ENCODE measurements at regions not wholly inside any gene's neighbourhood (a gene's known extent, or its start where the extent isn't known, plus 50 kb on each side); places are given as distances from the start of the nearest gene placed in this dataset.
A peak's percentile ranks its signal among the peaks of the same experiment; 100 is the strongest.

DNA sequence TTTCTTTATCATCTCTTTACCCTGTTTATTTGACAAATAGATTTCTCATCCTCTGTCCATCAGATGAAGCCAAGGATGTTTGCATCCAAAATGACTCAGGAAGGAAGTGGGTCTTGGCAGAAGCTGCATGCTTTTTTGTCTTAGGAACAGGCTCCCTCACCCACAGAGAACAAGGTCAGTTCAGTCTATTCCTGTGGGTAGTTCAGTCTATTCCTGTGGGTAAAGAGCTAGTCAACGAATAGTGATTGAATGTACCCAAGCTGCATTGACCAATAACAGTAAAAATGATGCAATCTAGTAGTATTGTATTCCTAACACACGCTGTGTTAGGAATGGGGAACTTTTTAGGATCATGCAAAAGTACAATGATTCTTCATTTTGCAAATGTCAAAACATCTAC, 290.8 kb upstream of the TANK start (continued):
- TF ChIP-seq SIN3A (IDR thresholded peaks at IDR 0.05; ENCODE audit: borderline replicate concordance, low read depth, low read length) (no peak), GATA2 (CRISPR knock-in tag; IDR thresholded peaks at IDR 0.05) (no peak), EZH2phosphoT487 (IDR thresholded peaks at IDR 0.05; ENCODE audit: borderline replicate concordance, low read depth) (no peak), RAD21 (IDR thresholded peaks at IDR 0.05; ENCODE audit: low read length) (no peak), FOSL2 (IDR thresholded peaks at IDR 0.05; ENCODE audit: borderline replicate concordance, low read depth) (peak; percentile 47; the same call in 1 of the 2 replicates), FOXJ3 (CRISPR knock-in tag; IDR thresholded peaks at IDR 0.05) (no peak), NFIC (IDR thresholded peaks at IDR 0.05; ENCODE audit: borderline replicate concordance) (peak; percentile 66), CHD2 (IDR thresholded peaks at IDR 0.05; ENCODE audit: low read length, partially characterized antibody) (no peak), POLR2AphosphoS5 (IDR thresholded peaks at IDR 0.05; ENCODE audit: low read depth, low read length) (no peak), GABPA (IDR thresholded peaks at IDR 0.05; ENCODE audit: low read depth) (no peak), JUND (IDR thresholded peaks at IDR 0.05) (peak; percentile 58), MXI1 (IDR thresholded peaks at IDR 0.05; ENCODE audit: low read depth, low read length) (no peak), TEAD4 (IDR thresholded peaks at IDR 0.05; ENCODE audit: borderline replicate concordance, insufficient read depth) (no peak), EP300 (IDR thresholded peaks at IDR 0.05; ENCODE audit: borderline replicate concordance in 1 of 2, low read depth in 1 of 2, low read length in 1 of 2) (peak in 1 of 2 experiments; percentile 33; a peak in 1 of 4 replicates)
- TF ChIP-seq, protein P1, sequence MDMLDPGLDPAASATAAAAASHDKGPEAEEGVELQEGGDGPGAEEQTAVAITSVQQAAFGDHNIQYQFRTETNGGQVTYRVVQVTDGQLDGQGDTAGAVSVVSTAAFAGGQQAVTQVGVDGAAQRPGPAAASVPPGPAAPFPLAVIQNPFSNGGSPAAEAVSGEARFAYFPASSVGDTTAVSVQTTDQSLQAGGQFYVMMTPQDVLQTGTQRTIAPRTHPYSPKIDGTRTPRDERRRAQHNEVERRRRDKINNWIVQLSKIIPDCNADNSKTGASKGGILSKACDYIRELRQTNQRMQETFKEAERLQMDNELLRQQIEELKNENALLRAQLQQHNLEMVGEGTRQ (IDR thresholded peaks at IDR 0.05; ENCODE audit: borderline replicate concordance, low read depth, low read length), result no peak
- TF ChIP-seq, protein P2, sequence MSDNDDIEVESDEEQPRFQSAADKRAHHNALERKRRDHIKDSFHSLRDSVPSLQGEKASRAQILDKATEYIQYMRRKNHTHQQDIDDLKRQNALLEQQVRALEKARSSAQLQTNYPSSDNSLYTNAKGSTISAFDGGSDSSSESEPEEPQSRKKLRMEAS (IDR thresholded peaks at IDR 0.05; ENCODE audit: low read depth), result no peak
- TF ChIP-seq, protein P3, sequence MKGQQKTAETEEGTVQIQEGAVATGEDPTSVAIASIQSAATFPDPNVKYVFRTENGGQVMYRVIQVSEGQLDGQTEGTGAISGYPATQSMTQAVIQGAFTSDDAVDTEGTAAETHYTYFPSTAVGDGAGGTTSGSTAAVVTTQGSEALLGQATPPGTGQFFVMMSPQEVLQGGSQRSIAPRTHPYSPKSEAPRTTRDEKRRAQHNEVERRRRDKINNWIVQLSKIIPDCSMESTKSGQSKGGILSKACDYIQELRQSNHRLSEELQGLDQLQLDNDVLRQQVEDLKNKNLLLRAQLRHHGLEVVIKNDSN (IDR thresholded peaks at IDR 0.05; ENCODE audit: borderline replicate concordance, low read depth), result no peak
- TF ChIP-seq, protein P4, sequence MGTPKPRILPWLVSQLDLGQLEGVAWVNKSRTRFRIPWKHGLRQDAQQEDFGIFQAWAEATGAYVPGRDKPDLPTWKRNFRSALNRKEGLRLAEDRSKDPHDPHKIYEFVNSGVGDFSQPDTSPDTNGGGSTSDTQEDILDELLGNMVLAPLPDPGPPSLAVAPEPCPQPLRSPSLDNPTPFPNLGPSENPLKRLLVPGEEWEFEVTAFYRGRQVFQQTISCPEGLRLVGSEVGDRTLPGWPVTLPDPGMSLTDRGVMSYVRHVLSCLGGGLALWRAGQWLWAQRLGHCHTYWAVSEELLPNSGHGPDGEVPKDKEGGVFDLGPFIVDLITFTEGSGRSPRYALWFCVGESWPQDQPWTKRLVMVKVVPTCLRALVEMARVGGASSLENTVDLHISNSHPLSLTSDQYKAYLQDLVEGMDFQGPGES (IDR thresholded peaks at IDR 0.05; ENCODE audit: low read depth, low read length), result no peak
- TF ChIP-seq, protein P5, sequence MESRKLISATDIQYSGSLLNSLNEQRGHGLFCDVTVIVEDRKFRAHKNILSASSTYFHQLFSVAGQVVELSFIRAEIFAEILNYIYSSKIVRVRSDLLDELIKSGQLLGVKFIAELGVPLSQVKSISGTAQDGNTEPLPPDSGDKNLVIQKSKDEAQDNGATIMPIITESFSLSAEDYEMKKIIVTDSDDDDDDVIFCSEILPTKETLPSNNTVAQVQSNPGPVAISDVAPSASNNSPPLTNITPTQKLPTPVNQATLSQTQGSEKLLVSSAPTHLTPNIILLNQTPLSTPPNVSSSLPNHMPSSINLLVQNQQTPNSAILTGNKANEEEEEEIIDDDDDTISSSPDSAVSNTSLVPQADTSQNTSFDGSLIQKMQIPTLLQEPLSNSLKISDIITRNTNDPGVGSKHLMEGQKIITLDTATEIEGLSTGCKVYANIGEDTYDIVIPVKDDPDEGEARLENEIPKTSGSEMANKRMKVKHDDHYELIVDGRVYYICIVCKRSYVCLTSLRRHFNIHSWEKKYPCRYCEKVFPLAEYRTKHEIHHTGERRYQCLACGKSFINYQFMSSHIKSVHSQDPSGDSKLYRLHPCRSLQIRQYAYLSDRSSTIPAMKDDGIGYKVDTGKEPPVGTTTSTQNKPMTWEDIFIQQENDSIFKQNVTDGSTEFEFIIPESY (IDR thresholded peaks at IDR 0.05; ENCODE audit: borderline replicate concordance, low read depth), result no peak

Data from SK-N-SH (cell line).